22Rv1 (cell line): ENCODE measurements at regions not wholly inside any gene's neighbourhood (a gene's known extent, or its start where the extent isn't known, plus 50 kb on each side); places are given as distances from the start of the nearest gene placed in this dataset.

Source experiments
- ZFX ChIP-seq: fragments of 450-650 bp; IDR thresholded peaks from 2 replicates; pipeline ENCODE4 v1.6.1; 2017; ENCODE audit warnings: antibody characterized with exemption, borderline replicate concordance
- TF ChIP-seq, protein P1 (sequence below): fragments of 450-650 bp; IDR thresholded peaks from 2 replicates; pipeline ENCODE4 v1.5.1; 2017; ENCODE audit warnings: mild to moderate bottlenecking

DNA sequence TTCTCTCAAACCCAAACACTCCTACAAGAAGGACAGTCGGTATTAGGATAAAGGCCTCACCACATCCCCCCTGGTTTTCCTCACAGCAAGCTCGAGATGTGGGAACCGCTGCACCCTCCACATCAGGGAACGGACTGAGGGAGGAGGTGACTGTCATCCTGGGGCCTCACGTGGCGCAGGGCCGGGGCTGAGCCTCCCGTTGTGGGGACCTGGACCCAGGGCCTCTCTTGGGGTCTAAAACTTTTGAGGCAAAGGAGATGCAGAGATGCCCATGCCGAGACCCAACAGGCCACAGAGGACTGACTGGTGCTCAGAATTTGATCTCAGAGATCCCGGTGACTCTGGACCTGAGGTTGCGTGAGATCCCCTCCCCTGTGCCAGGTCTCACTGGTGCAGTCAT lies 72.7 kb downstream of the MRPL36 start:
- TF ChIP-seq, protein P1, sequence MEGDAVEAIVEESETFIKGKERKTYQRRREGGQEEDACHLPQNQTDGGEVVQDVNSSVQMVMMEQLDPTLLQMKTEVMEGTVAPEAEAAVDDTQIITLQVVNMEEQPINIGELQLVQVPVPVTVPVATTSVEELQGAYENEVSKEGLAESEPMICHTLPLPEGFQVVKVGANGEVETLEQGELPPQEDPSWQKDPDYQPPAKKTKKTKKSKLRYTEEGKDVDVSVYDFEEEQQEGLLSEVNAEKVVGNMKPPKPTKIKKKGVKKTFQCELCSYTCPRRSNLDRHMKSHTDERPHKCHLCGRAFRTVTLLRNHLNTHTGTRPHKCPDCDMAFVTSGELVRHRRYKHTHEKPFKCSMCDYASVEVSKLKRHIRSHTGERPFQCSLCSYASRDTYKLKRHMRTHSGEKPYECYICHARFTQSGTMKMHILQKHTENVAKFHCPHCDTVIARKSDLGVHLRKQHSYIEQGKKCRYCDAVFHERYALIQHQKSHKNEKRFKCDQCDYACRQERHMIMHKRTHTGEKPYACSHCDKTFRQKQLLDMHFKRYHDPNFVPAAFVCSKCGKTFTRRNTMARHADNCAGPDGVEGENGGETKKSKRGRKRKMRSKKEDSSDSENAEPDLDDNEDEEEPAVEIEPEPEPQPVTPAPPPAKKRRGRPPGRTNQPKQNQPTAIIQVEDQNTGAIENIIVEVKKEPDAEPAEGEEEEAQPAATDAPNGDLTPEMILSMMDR, result no peak
- TF ChIP-seq ZFX, result no peak
